Fibroblast of lung (primary cell): ENCODE measurements at regions not wholly inside any gene's neighbourhood (a gene's known extent, or its start where the extent isn't known, plus 50 kb on each side); places are given as distances from the start of the nearest gene placed in this dataset.

Experiments
- CTCF ChIP-seq, 2 donors: IDR thresholded peaks in 1 of 2; conservative IDR thresholded peaks in 1 of 2; 1 replicate in 1 of 2; 2 replicates in 1 of 2; pipeline ENCODE4 v1.5.1; 2011 to 2012; ENCODE audit warnings: low read length in 2 of 2, control low read depth in 1 of 2, inconsistent platforms in 1 of 2, low read depth in 1 of 2, mild to moderate bottlenecking in 1 of 2
- EZH2 ChIP-seq: IDR thresholded peaks from 2 replicates; pipeline ENCODE4 v1.5.1; 2012; ENCODE audit warnings: low read length, control low read depth, mild to moderate bottlenecking; ENCODE audit errors: missing control alignments

- TF ChIP-seq CTCF (conservative IDR thresholded peaks at IDR 0.05 in 1 of 2, IDR thresholded peaks at IDR 0.05 in 1 of 2; ENCODE audit: low read depth in 1 of 2, low read length in 2 of 2) (no peak), EZH2 (no peak)
These were observed 1047.3 kb upstream of the CNTN5 start for GRCh38 chr11:97973352-97973857.
